Parathyroid adenoma (tissue), 2 donors: ENCODE measurements at regions not wholly inside any gene's neighbourhood (a gene's known extent, or its start where the extent isn't known, plus 50 kb on each side); places are given as distances from the start of the nearest gene placed in this dataset.

ENCODE experiments used
- H2AFZ ChIP-seq: fragments of 300-600 bp; sonication (generic); one replicate; pipeline ENCODE4 v1.7.0; 2017; ENCODE audit warnings: antibody characterized with exemption, mild to moderate bottlenecking
- H3K27ac ChIP-seq: fragments of 300-600 bp; sonication (generic); one replicate; pipeline ENCODE4 v1.7.0; 2017
- H3K27me3 ChIP-seq: fragments of 300-600 bp; sonication (generic); one replicate; pipeline ENCODE4 v1.7.0; 2017; ENCODE audit warnings: low read length; ENCODE audit not compliant: control insufficient read depth, insufficient read depth
- H3K36me3 ChIP-seq: fragments of 300-600 bp; sonication (generic); one replicate; pipeline ENCODE4 v1.7.0; 2017; ENCODE audit warnings: low read length; ENCODE audit not compliant: control insufficient read depth, insufficient read depth
- H3K4me1 ChIP-seq: fragments of 300-600 bp; sonication (generic); one replicate; pipeline ENCODE4 v1.7.0; 2017; ENCODE audit warnings: control low read depth
- H3K4me2 ChIP-seq: fragments of 300-600 bp; sonication (generic); one replicate; pipeline ENCODE4 v1.7.0; 2017; ENCODE audit warnings: low read length
- H3K4me3 ChIP-seq: fragments of 300-600 bp; sonication (generic); one replicate; pipeline ENCODE4 v1.7.0; 2017; ENCODE audit warnings: low read depth, low read length
- H3K79me2 ChIP-seq: fragments of 300-600 bp; sonication (generic); one replicate; pipeline ENCODE4 v1.7.0; 2017; ENCODE audit warnings: control low read depth
- H3K9ac ChIP-seq: fragments of 300-600 bp; sonication (generic); one replicate; pipeline ENCODE4 v1.7.0; 2017; ENCODE audit warnings: mild to moderate bottlenecking
- H3K9me3 ChIP-seq: fragments of 300-600 bp; sonication (generic); one replicate; pipeline ENCODE4 v1.7.0; 2017; ENCODE audit warnings: low read length; ENCODE audit not compliant: control insufficient read depth
- CTCF ChIP-seq: fragments of 300-600 bp; sonication (generic); IDR thresholded peaks from one replicate; pipeline ENCODE4 v1.7.0; 2017; ENCODE audit warnings: antibody characterized with exemption, mild to moderate bottlenecking
- donor health status: primary hyperparathyroidism.

DNA sequence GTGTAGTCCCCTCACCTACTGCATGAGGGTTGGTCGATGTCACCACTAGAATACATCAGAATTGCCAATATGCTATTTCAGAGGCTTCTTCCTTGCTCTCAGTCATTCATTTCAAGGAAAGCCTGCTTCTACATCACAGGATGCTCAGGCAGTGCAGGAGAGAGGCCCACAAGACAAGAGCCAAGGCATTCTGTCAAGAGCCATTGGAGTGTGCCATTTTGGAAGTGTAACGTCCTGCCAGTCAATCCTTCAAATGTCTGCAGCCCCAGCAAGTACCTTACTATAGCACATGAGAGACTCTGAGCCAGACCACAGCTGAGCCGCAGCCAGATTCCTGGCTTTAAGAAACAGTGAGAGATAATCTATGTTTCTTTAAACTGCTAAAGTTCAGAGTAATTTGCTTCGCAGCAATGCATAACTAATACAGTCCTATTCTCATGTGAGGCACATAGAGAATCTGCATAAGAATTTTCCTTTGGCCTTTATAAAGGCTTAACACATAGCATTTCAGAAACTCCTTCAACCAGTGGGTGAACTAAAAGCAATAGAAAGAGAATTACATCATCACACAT is 166.5 kb upstream of the GNAI1 start:
- H3K79me2 ChIP-seq = no peaks in the 10 kb centered on the region
- TF ChIP-seq CTCF = no peak

GRCh38 chr7:79965946-79966345 is 168.7 kb upstream of the GNAI1 start:
- Histone ChIP-seq H2AFZ (no peak overlapping the region), H3K27ac (no peak overlapping the region), H3K9ac (no peak overlapping the region), H3K27me3 (no peaks in the 10 kb centered on the region), H3K9me3 (no peaks in the 10 kb centered on the region), H3K79me2 (no peaks in the 10 kb centered on the region), H3K36me3 (no peaks in the 10 kb centered on the region), H3K4me3 (no peak overlapping the region), H3K4me2 (no peak overlapping the region), H3K4me1 (no peaks in the 10 kb centered on the region)
- no peak for TF ChIP-seq CTCF

More for the DNA sequence above, 166.5 kb upstream of the GNAI1 start:
- H3K4me2 ChIP-seq = no peak overlapping the region
- H3K9me3 ChIP-seq = no peaks in the 10 kb centered on the region
- H3K36me3 ChIP-seq = no peaks in the 10 kb centered on the region
- no peak overlapping the region for H2AFZ ChIP-seq
- H3K9ac ChIP-seq = no peak overlapping the region
- no peak overlapping the region for H3K27ac ChIP-seq
- no peaks in the 10 kb centered on the region for H3K4me1 ChIP-seq
- no peaks in the 10 kb centered on the region for H3K27me3 ChIP-seq
- H3K4me3 ChIP-seq = no peak overlapping the region

GRCh38 chr7:79964463-79964862 is 170.2 kb upstream of the GNAI1 start:
- no peaks in the 10 kb centered on the region for H3K9me3 ChIP-seq
- no peak overlapping the region for H3K4me2 ChIP-seq

GRCh38 chr7:79953130-79953529 is 181.5 kb upstream of the GNAI1 start:
- no peak overlapping the region for H3K4me3 ChIP-seq
- H3K4me1 ChIP-seq = no peaks in the 10 kb centered on the region
- no peaks in the 10 kb centered on the region for H3K79me2 ChIP-seq
- no peaks in the 10 kb centered on the region for H3K9me3 ChIP-seq
- no peaks in the 10 kb centered on the region for H3K27me3 ChIP-seq
- H3K4me2 ChIP-seq = no peak overlapping the region
- no peak overlapping the region for H2AFZ ChIP-seq
- no peaks in the 10 kb centered on the region for H3K36me3 ChIP-seq
- H3K9ac ChIP-seq = no peak overlapping the region
- no peak overlapping the region for H3K27ac ChIP-seq
- TF ChIP-seq CTCF = no peak

More at GRCh38 chr7:79964463-79964862, 170.2 kb upstream of the GNAI1 start:
- no peaks in the 10 kb centered on the region for H3K4me1 ChIP-seq
- no peak overlapping the region for H3K27ac ChIP-seq
- H3K79me2 ChIP-seq = no peaks in the 10 kb centered on the region
- no peak overlapping the region for H2AFZ ChIP-seq
- no peak overlapping the region for H3K9ac ChIP-seq
- H3K27me3 ChIP-seq = no peaks in the 10 kb centered on the region
- no peak overlapping the region for H3K4me3 ChIP-seq
- no peaks in the 10 kb centered on the region for H3K36me3 ChIP-seq
- no peak for TF ChIP-seq CTCF

- Histone ChIP-seq H3K9ac (no peak overlapping the region), H3K4me3 (no peak overlapping the region), H3K9me3 (no peaks in the 10 kb centered on the region), H3K79me2 (no peaks in the 10 kb centered on the region), H3K4me2 (no peak overlapping the region), H3K4me1 (no peaks in the 10 kb centered on the region), H3K27me3 (no peaks in the 10 kb centered on the region), H3K36me3 (no peaks in the 10 kb centered on the region), H3K27ac (no peak overlapping the region), H2AFZ (no peak overlapping the region)
- no peak for TF ChIP-seq CTCF
Observed at GRCh38 chr7:79952399-79952798, 182.2 kb upstream of the GNAI1 start.
